Retinal pigment epithelial cell (primary cell): ENCODE measurements at regions not wholly inside any gene's neighbourhood (a gene's known extent, or its start where the extent isn't known, plus 50 kb on each side); places are given as distances from the start of the nearest gene placed in this dataset.

Experiments
- DNase-seq: peaks from one replicate; pipeline ENCODE4 v3.0.0-alpha.2; 2010; ENCODE audit warnings: low read depth
- H3K4me3 ChIP-seq: 2 replicates; pipeline ENCODE4 v1.5.1; 2011; ENCODE audit warnings: mild to moderate bottlenecking, low read length, control low read depth, moderate library complexity
- CTCF ChIP-seq: conservative IDR thresholded peaks from 2 replicates; pipeline ENCODE4 v1.5.1; 2011; ENCODE audit warnings: low read depth, low read length, control low read depth, inconsistent platforms

- H3K4me3 ChIP-seq = no peak overlapping the region
- no peak for TF ChIP-seq CTCF
- no peak for DNase-seq
Observed at GRCh38 chr6:56795466-56796195, 152.9 kb upstream of the DST start.

GRCh38 chr6:56794421-56794820 lies 151.7 kb upstream of the DST start:
- no peak overlapping the region for H3K4me3 ChIP-seq
- DNase-seq = no peak
- no peak for TF ChIP-seq CTCF

GRCh38 chr6:56793938-56794337 lies 151.2 kb upstream of the DST start:
- no peak for TF ChIP-seq CTCF
- DNase-seq = no peak
- no peak overlapping the region for H3K4me3 ChIP-seq

DNA sequence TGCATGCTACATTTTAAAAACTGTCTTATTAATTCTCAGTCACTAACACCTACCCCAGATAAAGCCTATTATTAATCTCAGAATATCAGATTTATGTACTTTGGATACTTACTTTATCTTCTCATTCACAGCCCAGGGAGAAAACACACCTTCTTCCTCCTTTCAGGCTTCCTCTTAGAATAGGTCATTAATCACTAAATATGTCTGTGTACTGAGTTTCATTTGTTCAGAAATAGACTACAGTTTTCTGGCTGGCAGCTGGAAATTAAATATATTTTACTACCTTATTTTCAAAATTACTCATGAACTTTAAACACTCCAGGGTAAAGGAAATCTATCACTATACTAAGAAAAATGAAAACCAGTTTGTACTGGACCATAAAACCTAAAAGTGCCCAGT lies 147.7 kb upstream of the DST start:
- no peak overlapping the region for H3K4me3 ChIP-seq
- no peak for DNase-seq
- TF ChIP-seq CTCF = no peak

GRCh38 chr6:56789879-56790278 lies 147.2 kb upstream of the DST start:
- H3K4me3 ChIP-seq = no peak overlapping the region
- no peak for TF ChIP-seq CTCF
- no peak for DNase-seq

DNA sequence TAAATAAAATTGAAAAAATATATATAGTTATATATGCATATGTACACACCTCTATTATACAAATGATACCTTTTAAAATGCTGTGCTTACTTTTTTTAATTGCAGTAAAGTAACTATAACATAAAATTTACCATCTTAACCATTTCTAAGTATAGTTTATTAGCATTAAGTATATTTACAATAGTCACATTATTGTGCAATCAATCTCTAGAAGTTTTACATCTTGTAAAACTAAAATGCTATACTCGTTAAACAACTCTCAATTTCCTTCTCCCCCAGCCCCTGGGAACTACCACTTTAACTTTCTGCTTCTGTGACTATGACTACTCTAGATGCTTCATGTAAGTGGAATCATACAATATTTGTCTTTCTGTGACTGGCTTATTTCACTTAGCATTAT lies 146.7 kb upstream of the DST start:
- no peak for DNase-seq
- H3K4me3 ChIP-seq = no peak overlapping the region
- TF ChIP-seq CTCF = no peak

DNA sequence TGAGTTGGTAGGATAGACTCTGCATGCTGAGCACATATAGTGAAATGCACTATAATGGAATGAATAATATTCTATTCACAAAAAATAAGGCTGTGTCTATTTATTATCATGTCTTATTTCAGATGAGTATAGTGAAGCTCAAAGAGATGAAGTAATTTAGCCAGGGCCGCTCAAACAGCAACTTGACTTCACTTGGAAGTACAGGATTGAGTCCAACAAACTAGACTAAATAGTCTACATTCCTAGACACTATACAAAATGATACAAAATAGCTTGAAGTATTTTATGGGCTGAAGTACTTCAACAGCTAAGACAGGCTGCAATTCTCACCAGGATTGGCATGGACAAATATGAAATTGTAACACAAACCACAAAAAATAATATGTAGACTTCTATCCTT lies 144.5 kb upstream of the DST start:
- no peak for TF ChIP-seq CTCF
- no peak overlapping the region for H3K4me3 ChIP-seq
- DNase-seq = no peak
